Heart left ventricle (tissue), 16 donors: ENCODE measurements at regions not wholly inside any gene's neighbourhood (a gene's known extent, or its start where the extent isn't known, plus 50 kb on each side); places are given as distances from the start of the nearest gene placed in this dataset.

Experiments used
- ATAC-seq, 4 donors: fragments of 200-7000 bp; cut with Tn5 transposase; one replicate each; pipeline ENCODE4 v1.9.1; 2020 to 2022; ENCODE audit warnings: moderate library complexity in 4 of 4, mild to moderate bottlenecking in 3 of 4, moderate number of reproducible peaks in 1 of 4
- DNase-seq, 5 donors: peaks; one replicate each; pipeline ENCODE4 v3.0.0-alpha.2; 2020
- H3K27ac ChIP-seq, 12 donors: fragments of 200-600 bp; sonication (generic) in 4 of 12; one replicate each; pipeline versions ENCODE4 v1.5.0 to v1.8.0; 2016 to 2022; ENCODE audit warnings: mild to moderate bottlenecking in 2 of 12
- H3K27me3 ChIP-seq, 9 donors: fragments of 200-600 bp; sonication (generic) in 2 of 9; one replicate each; pipeline versions ENCODE4 v1.5.1 to v1.8.0; 2016 to 2022; ENCODE audit warnings: mild to moderate bottlenecking in 3 of 9
- H3K36me3 ChIP-seq, 9 donors: fragments of 200-600 bp; sonication (generic) in 2 of 9; one replicate each; pipeline versions ENCODE4 v1.5.0 to v1.8.0; 2018 to 2022; ENCODE audit warnings: mild to moderate bottlenecking in 2 of 9
- H3K4me1 ChIP-seq, 12 donors: fragments of 200-600 bp; sonication (generic) in 4 of 12; one replicate each; pipeline versions ENCODE4 v1.5.0 to v1.8.0; 2016 to 2022; ENCODE audit warnings: mild to moderate bottlenecking in 3 of 12
- H3K4me3 ChIP-seq, 12 donors: fragments of 200-600 bp; sonication (generic) in 4 of 12; one replicate each; pipeline versions ENCODE4 v1.5.0 to v1.8.0; 2017 to 2022; ENCODE audit warnings: mild to moderate bottlenecking in 9 of 12, moderate library complexity in 4 of 12
- H3K9me3 ChIP-seq, 12 donors: fragments of 200-600 bp; sonication (generic) in 4 of 12; one replicate each; pipeline versions ENCODE4 v1.5.0 to v1.8.0; 2016 to 2022; ENCODE audit warnings: mild to moderate bottlenecking in 1 of 12
- CTCF ChIP-seq, 12 donors: fragments of 200-600 bp; sonication (generic) in 4 of 12; IDR thresholded peaks; one replicate each; pipeline versions ENCODE4 v1.5.0 to v1.8.0; 2018 to 2022; ENCODE audit warnings: antibody characterized with exemption in 12 of 12, mild to moderate bottlenecking in 5 of 12
- POLR2A ChIP-seq, 2 donors: fragments of 450-650 bp; IDR thresholded peaks; one replicate each; pipeline ENCODE4 v1.6.1; 2017; ENCODE audit warnings: antibody characterized with exemption in 2 of 2, mild to moderate bottlenecking in 2 of 2, moderate library complexity in 2 of 2
- WGBS, 4 donors: extraction: QIAGEN DNeasy Blood & Tissue Kit in 2 of 4; methylation state at CpG; one replicate each; pipeline versions ENCODE4 v1.1.5 to v1.1.7; 2013 to 2018; 5-methylcytosine and 5-hydroxymethylcytosine counted together
- intact Hi-C, 10 donors: fragments of 100-400 bp; cut with DNase I; formaldehyde crosslinking; loops; one replicate each; pipeline versions ENCODE4 v1.11.1 to v1.14.2; 2022
- donor health status: ischemic (EF 13 %, LVEDD 7.1; RV severe dilation, severe dysfunction).
- donor health status: healthy with polysubstance abuse.
- donor health status: DM: no; HTN: yes; CAD: no.
- donor health status: DM: no; HTN: no; CAD: no.
- donor health status: ischemic (EF 25% LVEDD 6.9; RV normal size, moderate dysfunction).
- donor health status: ischemic (EF 25% LVEDD 5.7; RV mildly dilated, moderate dysfunction).
- donor health status: healthy.
- donor health status: DM: yes; HTN: yes; CAD: no.
- donor health status: ischemic (EF 35%, LVEDD 5.7; RV mildly dilated, moderate dysfunction).
- donor health status: nonischemic (EF 11% LVEDD 7.7; RV severe dilation, severe dysfunction).
- donor health status: DM: yes; HTN: yes; CAD: no.
- donor health status: PGD.
- donor health status: ischemic (EF 29% LVEDD 5.4; RV normal size, mild dysfunction).
- donor health status: nonischemic (EF 23%, LVEDD 6.1; RV moderate dilation, normal function).

DNA sequence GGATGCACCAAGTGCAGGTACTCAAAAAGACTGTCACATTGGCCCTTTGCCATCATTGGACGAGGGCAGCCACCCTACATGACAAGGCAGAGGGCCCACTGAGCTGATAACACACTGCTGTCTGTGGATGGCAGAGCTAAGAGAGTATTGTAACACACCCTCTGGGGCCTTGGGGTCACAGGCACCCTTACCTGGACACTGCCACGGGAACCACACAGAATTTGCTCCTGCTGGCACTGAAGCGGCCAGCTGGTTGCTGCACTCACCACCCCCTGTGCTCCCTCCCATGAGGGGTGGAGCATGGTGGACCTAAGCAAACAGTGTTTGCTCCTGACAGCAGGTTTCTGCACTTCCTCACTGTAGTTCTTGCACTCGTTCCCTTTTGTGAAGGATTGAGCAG, 208.2 kb upstream of the SGO1 start:
- peaks cover 0 to 9% (median 0%) of the 10 kb centered on the region in 12 donors for H3K9me3 ChIP-seq
- TF ChIP-seq CTCF (IDR thresholded peaks at IDR 0.05) (no peak), POLR2A (IDR thresholded peaks at IDR 0.05) (no peak)
- DNase-seq (no peak), ATAC-seq (no peak)
- no peaks in the 10 kb centered on the region for H3K4me1 ChIP-seq
- H3K36me3 ChIP-seq: no peaks in the 10 kb centered on the region
- intact Hi-C loops: no loop called here
- 47 to 79% (median 75%) methylated on average over 2 to 4 of the region's 4 CpGs for WGBS, 4 donors
- no peaks in the 10 kb centered on the region for H3K27me3 ChIP-seq
- H3K27ac ChIP-seq: no peak overlapping the region
- H3K4me3 ChIP-seq: no peak overlapping the region

DNA sequence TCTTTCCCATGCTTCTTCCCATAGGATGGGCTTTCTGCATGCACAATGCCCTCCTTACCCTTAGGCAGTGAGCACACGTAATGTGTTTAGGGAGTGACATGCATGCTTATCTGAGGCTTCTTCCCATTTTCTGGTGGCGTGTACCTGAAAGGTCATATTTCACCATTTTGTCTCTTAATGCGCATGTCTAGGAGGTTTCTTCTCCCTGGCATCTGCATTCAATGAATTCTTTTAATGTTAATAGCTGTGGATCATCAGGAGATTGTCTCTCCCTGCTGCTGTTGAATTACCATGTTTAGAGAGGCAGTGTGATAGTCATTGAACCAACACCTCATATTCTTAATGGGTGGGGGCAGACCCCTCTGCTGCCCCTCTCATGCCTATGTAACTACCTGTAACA, 205.6 kb upstream of the SGO1 start:
- peaks cover 0 to 9% (median 0%) of the 10 kb centered on the region in 12 donors for H3K9me3 ChIP-seq
- intact Hi-C loops: no loop called here
- DNase-seq (no peak), ATAC-seq (no peak)
- H3K4me1 ChIP-seq: no peaks in the 10 kb centered on the region
- H3K27ac ChIP-seq: no peak overlapping the region
- H3K36me3 ChIP-seq: no peaks in the 10 kb centered on the region
- no peak overlapping the region for H3K4me3 ChIP-seq
- no peaks in the 10 kb centered on the region for H3K27me3 ChIP-seq
- TF ChIP-seq CTCF (IDR thresholded peaks at IDR 0.05) (no peak), POLR2A (IDR thresholded peaks at IDR 0.05) (no peak)
- 64 to 72% (median 66%) methylated on average over 3 of the region's 3 CpGs for WGBS, 4 donors

GRCh38 chr3:20388971-20389370, 203.0 kb upstream of the SGO1 start:
- no peaks in the 10 kb centered on the region for H3K36me3 ChIP-seq
- TF ChIP-seq CTCF (IDR thresholded peaks at IDR 0.05): no peak
- no peak for TF ChIP-seq POLR2A (IDR thresholded peaks at IDR 0.05)
- H3K27ac ChIP-seq: no peak overlapping the region
- no peaks in the 10 kb centered on the region for H3K4me1 ChIP-seq
- DNase-seq (no peak), ATAC-seq (no peak)
- WGBS, 4 donors: 68 to 74% (median 70%) methylated on average over 1 of the region's 1 CpG
- no peak overlapping the region for H3K4me3 ChIP-seq
- no peaks in the 10 kb centered on the region for H3K27me3 ChIP-seq
- intact Hi-C loops: no loop called here
- peaks cover 0 to 4% (median 0%) of the 10 kb centered on the region in 12 donors for H3K9me3 ChIP-seq

GRCh38 chr3:20380295-20380694, 194.3 kb upstream of the SGO1 start:
- Histone ChIP-seq H3K4me3 (no peak overlapping the region), H3K27me3 (no peaks in the 10 kb centered on the region), H3K4me1 (peaks cover 0 to 10% (median 0%) of the 10 kb centered on the region in 12 donors), H3K27ac (no peak overlapping the region), H3K9me3 (no peaks in the 10 kb centered on the region), H3K36me3 (no peaks in the 10 kb centered on the region)
- no peak for ATAC-seq
- peak in 1 of 5 donors; percentile 25 for DNase-seq
- WGBS, 4 donors: 8 to 14% (median 10%) methylated on average over 1 of the region's 1 CpG
- intact Hi-C loops: loop anchor here in 1 of 10 donors (5.0 kb wide), 1 partner anchor 627 kb away; no protein-coding TSS in a partner anchor
- TF ChIP-seq CTCF (IDR thresholded peaks at IDR 0.05) (no peak), POLR2A (IDR thresholded peaks at IDR 0.05) (no peak)
